ENCODE measurements at regions not wholly inside any gene's neighbourhood (a gene's known extent, or its start where the extent isn't known, plus 50 kb on each side); places are given as distances from the start of the nearest gene placed in this dataset.

DNA sequence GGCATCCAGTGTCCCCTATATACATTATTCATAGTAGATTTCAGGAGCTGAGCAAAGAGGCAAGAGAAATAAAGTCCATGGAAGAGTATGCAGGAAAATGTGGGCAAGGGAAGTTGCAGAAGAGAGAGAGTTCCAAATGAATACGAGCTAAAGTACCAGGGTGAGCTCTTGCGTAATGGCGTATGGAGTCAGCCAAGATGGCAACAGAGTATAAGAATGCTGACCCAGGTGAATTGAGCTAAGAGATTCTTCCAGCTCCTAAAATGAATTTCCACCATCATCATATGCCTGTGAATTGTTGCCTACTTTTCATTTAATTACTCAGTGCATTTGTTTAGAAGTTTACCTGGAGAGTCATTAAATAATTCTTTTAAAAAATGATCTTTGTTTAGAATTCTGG is 153.2 kb upstream of the CNTNAP4 start:
- TF ChIP-seq CTCF (IDR thresholded peaks at IDR 0.05) (no peak), REST (IDR thresholded peaks at IDR 0.05) (no peak), HMGXB4 (CRISPR knock-in tag; IDR thresholded peaks at IDR 0.05; ENCODE audit: borderline replicate concordance) (no peak), HOXA7 (CRISPR knock-in tag; IDR thresholded peaks at IDR 0.05) (no peak)
